NCI-H345 treated with DMSO at 0.1 percent for 48 hours (cell line): ENCODE measurements at regions not wholly inside any gene's neighbourhood (a gene's known extent, or its start where the extent isn't known, plus 50 kb on each side); places are given as distances from the start of the nearest gene placed in this dataset.

Experiments used
- DNase-seq: peaks from one replicate; lab custom pipeline; 2025; ENCODE audit not compliant: unreplicated experiment; lab: John Stamatoyannopoulos, UW

DNA sequence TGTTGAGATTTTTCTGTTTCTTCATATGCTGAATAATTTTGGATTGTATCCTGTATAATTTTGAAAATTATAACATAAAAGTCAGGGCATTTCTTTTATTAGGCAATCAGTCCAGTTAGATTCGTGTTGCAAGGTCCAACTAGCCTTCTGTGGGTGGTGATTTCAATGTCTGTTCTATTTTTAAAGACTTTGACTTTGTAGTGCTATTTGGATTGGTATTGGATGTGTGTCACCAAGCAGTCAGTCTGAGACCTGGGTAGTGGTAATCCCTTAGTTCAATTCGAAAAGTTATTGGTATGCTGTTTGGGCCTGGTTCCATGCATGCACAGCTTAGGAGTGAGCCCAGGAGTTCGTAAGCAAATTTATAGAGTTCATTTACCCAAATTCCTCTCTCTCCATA, 82.2 kb downstream of the EPDR1 start:
- DNase-seq = no peak

GRCh38 chr7:38006559-38006958, 86.1 kb downstream of the EPDR1 start:
- no peak for DNase-seq

- no peak for DNase-seq
These were observed 86.7 kb downstream of the EPDR1 start for GRCh38 chr7:38007096-38007495.

GRCh38 chr7:38013246-38013645, 92.8 kb downstream of the EPDR1 start:
- DNase-seq = no peak

- DNase-seq = no peak
These were observed 96.1 kb downstream of the EPDR1 start for GRCh38 chr7:38016567-38016966.

DNA sequence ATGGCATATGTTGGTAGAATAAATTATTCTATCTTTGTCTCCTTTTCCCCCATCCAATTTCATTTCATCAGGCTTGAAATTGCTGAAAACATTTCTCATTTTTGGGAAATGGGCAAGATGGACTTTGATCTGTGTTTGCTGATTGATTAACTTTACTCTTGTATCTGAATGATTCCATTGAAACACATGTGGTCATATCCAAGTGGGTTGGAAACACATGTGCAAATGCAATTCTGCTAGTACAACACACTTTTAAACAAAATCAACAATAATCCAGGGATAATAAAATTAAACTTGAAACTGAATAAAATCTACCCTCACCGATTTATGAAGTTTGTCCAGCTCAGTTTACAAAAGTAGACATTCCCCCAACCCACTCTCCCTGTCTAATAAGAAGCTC, 96.9 kb downstream of the EPDR1 start:
- DNase-seq = no peak

- DNase-seq = no peak
These were observed 99.8 kb downstream of the EPDR1 start for GRCh38 chr7:38020121-38020785.

DNA sequence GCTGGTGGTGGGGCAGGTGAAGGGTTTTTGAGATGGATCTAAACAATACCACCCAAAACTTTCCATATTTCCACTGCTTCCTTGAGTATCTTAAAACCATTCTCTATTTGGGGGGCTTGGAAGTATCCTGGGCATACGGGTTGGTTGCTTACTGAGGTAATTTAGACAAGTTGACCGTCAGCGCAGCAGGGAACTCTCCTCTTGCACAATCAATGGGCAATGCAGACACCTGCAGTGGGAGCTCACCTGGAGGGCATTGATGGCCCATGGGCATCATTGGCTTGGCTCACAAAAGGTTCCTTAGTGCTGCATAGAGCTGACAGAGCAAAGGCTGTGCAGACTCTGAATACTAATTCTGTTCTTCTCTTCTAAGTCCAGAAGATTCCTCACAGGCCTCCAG, 101.5 kb downstream of the EPDR1 start:
- DNase-seq = no peak

- no peak for DNase-seq
These were observed 105.4 kb downstream of the EPDR1 start for GRCh38 chr7:38025815-38026214.

- no peak for DNase-seq
These were observed 107.5 kb downstream of the EPDR1 start for GRCh38 chr7:38027884-38028455.

DNA sequence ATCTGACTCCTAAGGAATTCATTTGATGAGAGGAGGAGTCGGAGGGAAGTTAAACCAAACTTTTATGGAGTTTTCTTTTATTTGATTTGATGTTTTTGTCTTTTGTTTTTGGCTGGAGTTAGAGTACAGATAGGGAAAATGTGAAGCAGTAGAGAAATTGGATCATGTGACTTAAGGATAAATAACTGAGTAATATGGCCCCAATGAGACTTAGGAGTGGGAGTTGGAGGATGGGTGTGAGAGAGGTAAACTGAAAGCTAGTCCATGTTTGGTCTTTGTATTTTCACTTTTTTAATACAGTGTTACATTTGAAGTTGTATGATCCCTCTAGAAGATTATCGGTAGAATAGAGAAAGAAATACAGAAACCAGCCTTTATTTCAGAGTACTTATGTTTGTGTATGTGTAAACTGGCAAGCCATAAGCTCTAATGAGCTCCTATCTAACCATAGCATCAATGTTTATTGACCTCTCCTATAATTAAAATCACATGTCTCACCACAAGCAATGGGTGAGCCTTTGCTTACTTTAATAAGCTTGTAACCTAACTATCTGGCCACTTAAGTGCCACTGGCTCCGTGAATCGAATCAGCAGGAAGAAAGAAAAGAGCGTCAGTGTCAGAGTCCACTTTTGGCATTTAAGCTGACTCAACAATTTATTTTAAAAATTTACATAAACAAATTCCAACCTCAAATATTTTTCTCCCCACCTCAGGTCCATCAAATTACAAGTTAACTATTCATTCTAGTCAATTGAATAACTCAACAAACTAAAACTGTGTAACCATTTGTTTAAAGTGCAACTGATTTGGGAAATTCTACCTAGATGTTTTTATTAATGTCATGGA, 113.8 kb downstream of the EPDR1 start:
- no peak for DNase-seq

DNA sequence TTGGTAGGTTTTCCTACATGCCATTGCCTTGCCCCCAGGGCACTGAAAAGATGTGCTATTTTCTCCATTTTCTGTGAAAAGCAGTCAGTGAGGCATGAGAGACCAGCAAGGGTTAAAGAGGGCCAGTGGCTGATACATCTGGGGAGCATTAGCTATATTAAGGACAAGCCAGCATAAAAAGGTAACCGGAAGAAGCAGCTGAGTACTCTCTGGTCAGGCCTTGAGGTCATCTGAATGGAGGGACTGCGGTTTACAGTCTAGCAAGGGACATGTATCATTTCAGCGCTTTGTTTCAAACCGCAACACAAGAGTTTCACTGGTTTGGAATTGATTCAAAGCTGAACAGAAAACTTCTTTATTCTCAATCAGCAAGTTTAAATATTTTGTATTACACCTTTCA, 120.4 kb downstream of the EPDR1 start:
- no peak for DNase-seq

DNA sequence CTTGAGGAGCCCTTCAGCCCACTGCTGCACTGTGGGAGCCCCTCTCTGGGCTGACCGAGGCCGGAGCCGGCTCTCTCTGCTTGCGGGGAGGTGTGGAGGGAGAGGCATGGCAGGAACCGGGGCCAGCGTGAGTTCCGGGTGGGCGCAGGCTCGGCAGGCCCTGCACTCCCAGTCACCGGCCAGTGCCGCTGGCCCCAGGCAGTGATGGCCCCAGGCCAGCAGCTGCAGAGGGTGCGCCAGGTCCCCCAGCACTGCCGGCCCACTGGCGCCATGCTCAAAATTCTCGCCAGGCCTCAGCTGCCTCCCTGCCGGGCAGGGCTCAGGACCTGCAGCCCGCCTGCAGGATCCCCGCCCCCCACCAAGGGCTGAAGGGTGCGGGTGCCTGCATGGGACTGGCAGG, 128.4 kb upstream of the STARD3NL start:
- no peak for DNase-seq

DNA sequence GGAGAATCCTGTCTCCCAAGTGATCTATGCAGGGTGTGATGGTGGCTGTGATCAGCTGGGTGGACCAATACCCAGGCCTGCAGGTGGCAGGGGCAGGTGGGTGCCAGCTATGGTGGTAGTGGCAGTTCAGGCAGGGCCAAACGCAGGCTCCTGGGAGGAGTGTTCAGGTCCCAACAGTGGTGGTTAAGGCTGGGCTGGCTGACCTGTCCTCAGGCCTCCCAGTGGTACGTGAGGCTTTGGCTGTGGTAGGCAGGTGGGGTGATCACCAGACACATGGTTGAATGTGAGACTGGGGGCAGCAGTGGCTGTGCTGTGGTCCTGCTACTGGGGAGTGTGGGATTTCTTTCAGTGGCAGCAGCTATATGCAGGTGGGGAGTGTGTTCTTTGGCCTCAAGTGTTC, 126.7 kb upstream of the STARD3NL start:
- no peak for DNase-seq

- DNase-seq = no peak
These were observed 126.3 kb upstream of the STARD3NL start for GRCh38 chr7:38051786-38052185.

DNA sequence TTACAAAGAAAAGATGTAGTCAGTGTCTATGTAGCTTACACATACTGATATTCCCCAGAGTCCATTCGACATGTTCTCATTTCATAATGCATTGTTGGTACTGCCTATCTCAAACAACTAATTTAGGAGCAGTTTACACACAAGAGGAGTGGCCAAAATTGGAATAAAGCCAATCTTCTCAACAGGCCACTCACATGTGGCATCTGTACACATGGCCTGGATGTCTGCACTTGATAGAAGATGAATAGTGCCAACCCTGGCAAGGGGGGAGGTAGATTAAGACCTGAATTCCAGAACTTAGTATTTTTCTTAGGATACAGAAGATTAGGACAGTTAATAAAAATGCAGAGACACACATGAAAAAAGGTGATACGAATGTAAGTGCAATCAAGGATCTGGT, 125.3 kb upstream of the STARD3NL start:
- no peak for DNase-seq

GRCh38 chr7:38054199-38054598, 123.8 kb upstream of the STARD3NL start:
- no peak for DNase-seq

DNA sequence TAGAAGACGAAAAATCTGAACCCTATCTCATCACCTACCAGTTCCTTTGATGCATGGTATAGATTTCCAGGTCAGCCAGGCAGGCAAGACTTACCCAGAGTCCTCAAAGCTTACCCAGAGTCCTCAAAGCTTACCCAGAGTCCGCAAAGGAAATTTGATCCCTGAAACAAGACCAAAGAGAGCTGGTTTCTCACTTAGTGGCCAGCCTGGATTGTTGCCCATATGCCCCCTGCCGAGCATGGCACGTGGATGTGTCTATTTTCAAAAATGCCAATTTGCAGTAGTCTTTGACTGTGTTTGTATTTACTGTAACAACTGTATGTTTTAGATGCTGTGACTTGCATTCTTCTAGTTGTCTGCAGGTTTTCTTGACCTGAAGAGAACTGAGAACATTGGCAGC, 120.2 kb upstream of the STARD3NL start:
- DNase-seq = no peak

DNA sequence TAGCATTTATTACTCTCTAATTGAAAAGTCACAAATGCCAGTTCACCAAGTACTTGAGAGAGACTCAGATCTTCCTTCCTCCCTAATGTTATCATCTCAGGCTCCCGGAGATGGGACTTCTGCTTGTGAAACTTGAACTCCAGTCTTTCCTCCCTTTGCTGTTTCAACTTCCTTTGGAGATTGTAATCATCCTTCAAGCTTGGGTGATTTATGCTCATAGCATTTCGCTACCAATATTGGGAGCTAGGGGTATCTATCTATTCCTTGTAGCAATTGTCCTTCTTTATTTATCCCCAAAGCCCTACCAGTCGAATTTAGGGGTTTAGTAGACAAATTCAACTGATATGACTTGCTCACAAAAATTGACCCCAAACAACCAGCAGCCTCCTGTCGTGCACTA, 117.9 kb upstream of the STARD3NL start:
- no peak for DNase-seq

DNA sequence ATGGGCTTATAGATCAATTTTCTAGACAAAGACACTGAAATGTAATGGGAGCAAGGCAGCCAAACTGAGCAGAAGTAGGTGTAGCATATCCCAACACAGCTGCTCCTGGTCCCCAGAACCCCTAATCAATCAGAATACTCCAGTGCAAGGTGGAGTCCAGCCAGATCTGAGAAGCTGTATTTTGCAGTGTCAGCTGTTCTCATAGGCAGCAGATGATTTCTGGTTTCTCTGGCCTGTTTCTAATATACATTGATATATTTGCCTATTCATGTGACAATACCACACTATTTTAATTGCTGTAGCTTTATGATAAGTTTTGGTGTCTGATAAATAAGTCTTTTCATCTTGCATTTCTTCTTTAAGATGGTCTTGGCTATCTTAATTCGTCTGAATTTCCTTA, 117.4 kb upstream of the STARD3NL start:
- no peak for DNase-seq

GRCh38 chr7:38066391-38066790, 111.7 kb upstream of the STARD3NL start:
- no peak for DNase-seq

DNA sequence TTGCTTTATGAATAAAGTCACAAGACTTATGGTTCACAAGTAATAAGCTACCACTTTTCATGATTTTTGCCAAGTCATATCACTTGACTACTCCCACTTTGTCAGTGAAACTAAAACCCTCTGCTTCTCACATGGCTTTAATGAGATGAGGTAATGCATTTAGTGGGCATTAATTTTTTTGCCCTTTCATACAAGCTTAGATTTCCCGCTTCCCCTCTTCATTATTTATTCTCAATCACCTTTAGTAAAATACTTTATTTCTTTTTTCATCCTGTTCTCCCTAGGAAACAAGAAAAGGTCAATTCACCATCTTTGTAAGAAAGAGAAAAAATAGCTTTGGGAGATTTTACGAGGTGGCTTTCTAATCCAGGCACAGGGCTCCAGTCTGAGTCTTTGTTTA, 109.6 kb upstream of the STARD3NL start:
- no peak for DNase-seq
